IMR-90 (cell line): ENCODE measurements at regions not wholly inside any gene's neighbourhood (a gene's known extent, or its start where the extent isn't known, plus 50 kb on each side); places are given as distances from the start of the nearest gene placed in this dataset.

ENCODE experiments used
- ATAC-seq: fragments of 200-7000 bp; cut with Tn5 transposase; 2 replicates; pipeline ENCODE4 v1.9.1; 2020; ENCODE audit warnings: low read depth, mild to moderate bottlenecking, moderate library complexity
- BruUV-seq: library from RNA; stranded (reverse); fragments of 400-500 nt; replicated peaks from 2 replicates; lab custom pipeline; 2021; lab: Mats Ljungman, UMichigan
- CTCF ChIA-PET: fragments of 300-600 bp; formaldehyde crosslinking; extraction: SDS; loops from one replicate; lab custom pipeline; 2021; ENCODE audit warnings: antibody characterized with exemption; lab: Yijun Ruan, JAX
- POLR2A ChIA-PET: fragments of 300-600 bp; sonication (Branson Sonifier 250); formaldehyde crosslinking; loops from one replicate; lab custom pipeline; 2022; ENCODE audit warnings: antibody characterized with exemption; ENCODE audit not compliant: unreplicated experiment; lab: Charles Lee
- DNase-seq: peaks from one replicate; pipeline ENCODE4 v3.0.0; 2013
- H2AFZ ChIP-seq: replicated peaks from 2 replicates; pipeline ENCODE3; 2013; ENCODE audit warnings: low read length, mild to moderate bottlenecking; ENCODE audit not compliant: poor library complexity
- H2AK5ac ChIP-seq: 2 replicates; pipeline ENCODE4 v1.6.1; 2013; ENCODE audit warnings: low read depth, low read length, inconsistent platforms
- H2AK9ac ChIP-seq: replicated peaks from 2 replicates; pipeline ENCODE3; 2013; ENCODE audit warnings: mild to moderate bottlenecking, low read depth, low read length, moderate library complexity; ENCODE audit not compliant: poor library complexity
- H2BK120ac ChIP-seq: 2 replicates; pipeline ENCODE4 v1.6.1; 2013; ENCODE audit warnings: low read depth, low read length, inconsistent platforms
- H2BK15ac ChIP-seq: 3 replicates; pipeline ENCODE4 v1.6.1; 2013; ENCODE audit warnings: low read depth, low read length, inconsistent platforms
- H2BK20ac ChIP-seq: 2 replicates; pipeline ENCODE4 v1.6.1; 2013; ENCODE audit warnings: low read depth, mild to moderate bottlenecking, inconsistent platforms, low read length, moderate library complexity
- H2BK5ac ChIP-seq: 2 replicates; pipeline ENCODE4 v1.6.1; 2013; ENCODE audit warnings: mild to moderate bottlenecking, low read depth, low read length, inconsistent platforms; ENCODE audit not compliant: poor library complexity, severe bottlenecking
- H3K14ac ChIP-seq: replicated peaks from 2 replicates; pipeline ENCODE4 v1.6.1; 2013; ENCODE audit warnings: low read depth, low read length, inconsistent platforms
- H3K18ac ChIP-seq: 2 replicates; pipeline ENCODE4 v1.6.1; 2013; ENCODE audit warnings: low read depth, low read length, control low read depth
- H3K23ac ChIP-seq: 2 replicates; pipeline ENCODE4 v1.6.1; 2013; ENCODE audit warnings: low read depth, low read length, inconsistent platforms
- H3K27ac ChIP-seq: 2 replicates; pipeline ENCODE4 v1.5.1; 2013; ENCODE audit warnings: mild to moderate bottlenecking, control low read depth, low read length; ENCODE audit not compliant: insufficient read depth
- H3K27me3 ChIP-seq: 2 replicates; pipeline ENCODE4 v1.6.1; 2013; ENCODE audit warnings: low read length; ENCODE audit not compliant: control insufficient read depth, insufficient read depth
- H3K36me3 ChIP-seq: 2 replicates; pipeline ENCODE4 v1.6.1; 2013; ENCODE audit warnings: low read length, mixed read lengths; ENCODE audit not compliant: control insufficient read depth, insufficient read depth
- H3K4ac ChIP-seq: 2 replicates; pipeline ENCODE4 v1.6.1; 2013; ENCODE audit warnings: low read depth, low read length, inconsistent platforms
- H3K4me1 ChIP-seq: 2 replicates; pipeline ENCODE4 v1.6.1; 2013; ENCODE audit warnings: low read length, mixed read lengths; ENCODE audit not compliant: control insufficient read depth, insufficient read depth
- H3K4me2 ChIP-seq: 2 replicates; pipeline ENCODE4 v1.6.1; 2013; ENCODE audit warnings: low read depth, mild to moderate bottlenecking, control low read depth, low read length, moderate library complexity
- H3K4me3 ChIP-seq: 2 replicates; pipeline ENCODE4 v1.5.1; 2013; ENCODE audit warnings: low read depth, mild to moderate bottlenecking, control low read depth, low read length, moderate library complexity; ENCODE audit not compliant: insufficient read depth
- H3K56ac ChIP-seq: 2 replicates; pipeline ENCODE4 v1.6.1; 2013; ENCODE audit warnings: low read length, inconsistent platforms; ENCODE audit not compliant: insufficient read depth; ENCODE audit errors: extremely low read depth
- H3K79me1 ChIP-seq, 2 experiments: 2 replicates each; pipeline ENCODE4 v1.6.1; 2013; ENCODE audit warnings: low read length in 2 of 2, inconsistent platforms in 1 of 2, low read depth in 1 of 2
- H3K9ac ChIP-seq: 2 replicates; pipeline ENCODE4 v1.6.1; 2013; ENCODE audit warnings: low read depth, low read length, control low read depth
- H3K9me1 ChIP-seq: 2 replicates; pipeline ENCODE4 v1.6.1; 2013; ENCODE audit warnings: low read length, inconsistent platforms; ENCODE audit not compliant: insufficient read depth
- H3K9me3 ChIP-seq: 2 replicates; pipeline ENCODE4 v1.6.1; 2013; ENCODE audit warnings: low read length; ENCODE audit not compliant: control insufficient read depth, insufficient read depth
- H4K20me1 ChIP-seq: 2 replicates; pipeline ENCODE4 v1.6.1; 2013; ENCODE audit warnings: low read length, inconsistent platforms; ENCODE audit not compliant: insufficient read depth
- H4K5ac ChIP-seq: 2 replicates; pipeline ENCODE4 v1.6.1; 2013; ENCODE audit warnings: mild to moderate bottlenecking, low read depth, low read length, control low read depth
- H4K8ac ChIP-seq, 2 experiments: 2 replicates each; pipeline ENCODE4 v1.6.1; 2013; ENCODE audit warnings: low read depth in 2 of 2, low read length in 2 of 2, control low read depth in 1 of 2, inconsistent platforms in 1 of 2
- H4K91ac ChIP-seq: 2 replicates; pipeline ENCODE4 v1.6.1; 2013; ENCODE audit warnings: low read depth, low read length, inconsistent platforms; ENCODE audit not compliant: insufficient read depth
- BHLHE40 ChIP-seq: fragments of 150-350 bp; IDR thresholded peaks from 2 replicates; pipeline ENCODE4 v1.6.1; 2016; ENCODE audit warnings: mild to moderate bottlenecking, low read depth, low read length
- CEBPB ChIP-seq: IDR thresholded peaks from 2 replicates; pipeline ENCODE4 v1.6.1; 2012; ENCODE audit warnings: low read depth, low read length, improper control_type of control experiment
- CHD1 ChIP-seq: IDR thresholded peaks from 2 replicates; pipeline ENCODE4 v1.6.1; 2012; ENCODE audit warnings: low read depth, low read length, improper control_type of control experiment
- CTCF ChIP-seq: conservative IDR thresholded peaks from 2 replicates; pipeline ENCODE4 v1.5.1; 2012; ENCODE audit warnings: mild to moderate bottlenecking, low read depth, low read length, improper control_type of control experiment
- FOS ChIP-seq: fragments of 150-350 bp; IDR thresholded peaks from 2 replicates; pipeline ENCODE4 v1.6.1; 2016; ENCODE audit warnings: low read depth, low read length
- MAFK ChIP-seq: IDR thresholded peaks from 2 replicates; pipeline ENCODE4 v1.6.1; 2012; ENCODE audit warnings: low read depth, low read length, improper control_type of control experiment
- MAZ ChIP-seq: IDR thresholded peaks from 2 replicates; pipeline ENCODE4 v1.6.1; 2012; ENCODE audit warnings: low read depth, mild to moderate bottlenecking, low read length, improper control_type of control experiment, moderate library complexity, borderline replicate concordance
- MXI1 ChIP-seq: IDR thresholded peaks from 2 replicates; pipeline ENCODE4 v1.6.1; 2012; ENCODE audit warnings: low read depth, mild to moderate bottlenecking, low read length, moderate library complexity, borderline replicate concordance
- NFE2L2 ChIP-seq: fragments of 150-350 bp; IDR thresholded peaks from 2 replicates; pipeline ENCODE4 v1.6.1; 2016; ENCODE audit warnings: low read depth, mild to moderate bottlenecking, low read length
- POLR2A ChIP-seq: IDR thresholded peaks from 2 replicates; pipeline ENCODE4 v1.6.1; 2012; ENCODE audit warnings: mild to moderate bottlenecking, low read depth, low read length
- RAD21 ChIP-seq: IDR thresholded peaks from 2 replicates; pipeline ENCODE4 v1.6.1; 2012; ENCODE audit warnings: low read length, improper control_type of control experiment
- RCOR1 ChIP-seq: IDR thresholded peaks from 2 replicates; pipeline ENCODE4 v1.6.1; 2012; ENCODE audit warnings: mild to moderate bottlenecking, low read length, improper control_type of control experiment; ENCODE audit not compliant: insufficient replicate concordance
- RFX5 ChIP-seq: IDR thresholded peaks from 2 replicates; pipeline ENCODE4 v1.8.0; 2012; ENCODE audit warnings: low read depth, mild to moderate bottlenecking, low read length, moderate library complexity
- SMC3 ChIP-seq: fragments of 150-350 bp; IDR thresholded peaks from 2 replicates; pipeline ENCODE4 v1.6.1; 2016; ENCODE audit warnings: low read depth, mild to moderate bottlenecking, antibody characterized with exemption, low read length, moderate library complexity
- USF2 ChIP-seq: fragments of 150-350 bp; IDR thresholded peaks from 2 replicates; pipeline ENCODE4 v1.6.1; 2017; ENCODE audit warnings: mild to moderate bottlenecking, antibody characterized with exemption, low read length, low read depth
- WGBS, 2 experiments: methylation state at CpG; one replicate each; pipeline versions ENCODE4 v1.1.5 to v1.1.7; 2013; ENCODE audit warnings: missing lambda C conversion rate in 2 of 2; ENCODE audit not compliant: insufficient read length in 1 of 2; ENCODE audit errors: extremely low coverage in 2 of 2; 5-methylcytosine and 5-hydroxymethylcytosine counted together
- dilution Hi-C: fragments of 300-500 bp; cut with HindIII; formaldehyde crosslinking; loops from one replicate; pipeline ENCODE4 v1.14.3; 2018; ENCODE audit warnings: low sequenced_read_pairs; ENCODE audit not compliant: unreplicated experiment
- in situ Hi-C: fragments of 300-500 bp; cut with MboI; formaldehyde crosslinking; loops from 3 replicates; pipeline ENCODE4 v1.14.3; 2019; ENCODE audit warnings: low sequenced_read_pairs, inconsistent platforms, mixed read lengths
- intact Hi-C: fragments of 100-400 bp; cut with micrococcal nuclease; formaldehyde crosslinking; loops from 2 replicates; pipeline ENCODE4 v1.10.0; 2022
- TF ChIP-seq, protein P1 (sequence below): fragments of 150-350 bp; IDR thresholded peaks from 2 replicates; pipeline ENCODE4 v1.6.1; 2016; ENCODE audit warnings: low read depth, mild to moderate bottlenecking, low read length, moderate library complexity, borderline replicate concordance

- Histone ChIP-seq H4K8ac (no peak overlapping the region), H3K36me3 (no peaks in the 10 kb centered on the region), H2AK9ac (no peak overlapping the region), H3K56ac (no peak overlapping the region), H2BK20ac (no peak overlapping the region), H3K27me3 (no peaks in the 10 kb centered on the region), H2AFZ (no peak overlapping the region), H4K91ac (no peak overlapping the region), H3K79me1 (no peaks in the 10 kb centered on the region), H4K20me1 (no peaks in the 10 kb centered on the region), H3K14ac (no peak overlapping the region), H3K27ac (no peak overlapping the region), H4K5ac (no peak overlapping the region), H3K9me3 (peaks cover 5% of the 10 kb centered on the region), H2BK15ac (no peak overlapping the region), H3K4me3 (no peak overlapping the region), H3K9ac (no peak overlapping the region), H3K4ac (no peak overlapping the region), H3K4me2 (no peak overlapping the region), H2AK5ac (no peak overlapping the region), H3K23ac (no peak overlapping the region), H3K4me1 (no peaks in the 10 kb centered on the region), H3K18ac (no peak overlapping the region), H2BK5ac (no peak overlapping the region), H3K9me1 (no peaks in the 10 kb centered on the region), H2BK120ac (no peak overlapping the region)
- DNase-seq (no peak), ATAC-seq (no peak)
- ChIA-PET POLR2A (no interaction called here), CTCF (no interaction called here)
- intact Hi-C loops: no loop called here
- TF ChIP-seq NFE2L2 (no peak), RFX5 (no peak), BHLHE40 (no peak), USF2 (no peak), MAZ (no peak), RAD21 (no peak), CTCF (no peak), SMC3 (no peak), POLR2A (no peak), MXI1 (no peak), CHD1 (no peak), MAFK (no peak), CEBPB (no peak), RCOR1 (no peak), FOS (no peak)
- TF ChIP-seq, protein P1, sequence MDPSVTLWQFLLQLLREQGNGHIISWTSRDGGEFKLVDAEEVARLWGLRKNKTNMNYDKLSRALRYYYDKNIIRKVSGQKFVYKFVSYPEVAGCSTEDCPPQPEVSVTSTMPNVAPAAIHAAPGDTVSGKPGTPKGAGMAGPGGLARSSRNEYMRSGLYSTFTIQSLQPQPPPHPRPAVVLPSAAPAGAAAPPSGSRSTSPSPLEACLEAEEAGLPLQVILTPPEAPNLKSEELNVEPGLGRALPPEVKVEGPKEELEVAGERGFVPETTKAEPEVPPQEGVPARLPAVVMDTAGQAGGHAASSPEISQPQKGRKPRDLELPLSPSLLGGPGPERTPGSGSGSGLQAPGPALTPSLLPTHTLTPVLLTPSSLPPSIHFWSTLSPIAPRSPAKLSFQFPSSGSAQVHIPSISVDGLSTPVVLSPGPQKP: no peak
- no TSS peak for BruUV-seq
- 30% methylated on average over 2 of the region's 4 CpGs; no CpG with 5 or more reads in 1 of the 2 experiments for WGBS, 2 experiments
- in situ Hi-C loops: no loop called here
- dilution Hi-C loops: no loop called here
Observed at GRCh38 chr1:60697204-60697994, 385.0 kb upstream of the NFIA start.
